GM23248 (cell line): ENCODE measurements at regions not wholly inside any gene's neighbourhood (a gene's known extent, or its start where the extent isn't known, plus 50 kb on each side); places are given as distances from the start of the nearest gene placed in this dataset.

Source experiments
- DNase-seq: peaks from one replicate; pipeline ENCODE4 v3.0.0-alpha.2; 2015
- H2AFZ ChIP-seq: fragments of 200-600 bp; sonication (generic); 2 replicates; pipeline ENCODE4 v1.6.1; 2016; ENCODE audit warnings: antibody characterized with exemption
- H3F3A ChIP-seq: fragments of 200-600 bp; sonication (generic); 2 replicates; pipeline ENCODE4 v1.6.1; 2016; ENCODE audit warnings: mild to moderate bottlenecking, antibody characterized with exemption, mixed run types; ENCODE audit not compliant: insufficient read depth
- H3K27ac ChIP-seq: fragments of 200-600 bp; sonication (generic); 2 replicates; pipeline ENCODE4 v1.5.1; 2016; ENCODE audit warnings: mild to moderate bottlenecking
- H3K27me3 ChIP-seq: fragments of 200-600 bp; sonication (generic); replicated peaks from 2 replicates; pipeline ENCODE4 v1.6.1; 2016; ENCODE audit warnings: mild to moderate bottlenecking; ENCODE audit not compliant: insufficient read depth
- H3K36me3 ChIP-seq: fragments of 200-600 bp; sonication (generic); 2 replicates; pipeline ENCODE4 v1.6.1; 2016; ENCODE audit warnings: low read depth, mild to moderate bottlenecking
- H3K4me1 ChIP-seq: fragments of 200-600 bp; sonication (generic); 2 replicates; pipeline ENCODE4 v1.6.1; 2016; ENCODE audit warnings: mild to moderate bottlenecking; ENCODE audit not compliant: insufficient read depth
- H3K4me2 ChIP-seq: fragments of 200-600 bp; sonication (generic); one replicate; pipeline ENCODE4 v1.6.1; 2016; ENCODE audit warnings: mild to moderate bottlenecking; ENCODE audit not compliant: unreplicated experiment
- H3K4me3 ChIP-seq: fragments of 200-600 bp; sonication (generic); 2 replicates; pipeline ENCODE4 v1.5.1; 2016; ENCODE audit warnings: mild to moderate bottlenecking
- H3K79me2 ChIP-seq: fragments of 200-600 bp; sonication (generic); 2 replicates; pipeline ENCODE4 v1.6.1; 2016; ENCODE audit warnings: mild to moderate bottlenecking; ENCODE audit not compliant: insufficient read depth
- H3K9ac ChIP-seq: fragments of 200-600 bp; sonication (generic); 2 replicates; pipeline ENCODE4 v1.6.1; 2016; ENCODE audit warnings: mild to moderate bottlenecking
- H3K9me2 ChIP-seq: fragments of 200-600 bp; sonication (generic); 2 replicates; pipeline ENCODE4 v1.6.1; 2016; ENCODE audit warnings: mixed run types, mild to moderate bottlenecking, moderate library complexity; ENCODE audit not compliant: insufficient read depth
- H3K9me3 ChIP-seq: fragments of 200-600 bp; sonication (generic); one replicate; pipeline ENCODE4 v1.6.1; 2017; ENCODE audit warnings: low read depth
- H4K20me1 ChIP-seq: fragments of 200-600 bp; sonication (generic); 2 replicates; pipeline ENCODE4 v1.6.0; 2016; ENCODE audit not compliant: insufficient read depth
- EZH2 ChIP-seq: fragments of 200-600 bp; sonication (generic); IDR thresholded peaks from 2 replicates; pipeline ENCODE4 v1.6.1; 2018; ENCODE audit warnings: antibody characterized with exemption, mild to moderate bottlenecking; ENCODE audit not compliant: insufficient read depth, poor library complexity, severe bottlenecking
- EZH2phosphoT487 ChIP-seq: fragments of 200-600 bp; sonication (generic); IDR thresholded peaks from 2 replicates; pipeline ENCODE4 v1.6.1; 2018; ENCODE audit warnings: antibody characterized with exemption, moderate library complexity, mild to moderate bottlenecking, low read depth; ENCODE audit not compliant: insufficient read depth
- WGBS, 2 experiments: methylation state at CpG; one replicate each; pipeline ENCODE4 v1.1.6; 2015 to 2017; ENCODE audit warnings: low lambda C conversion rate in 2 of 2, low coverage in 1 of 2; ENCODE audit errors: missing lambda C conversion rate in 2 of 2; 5-methylcytosine and 5-hydroxymethylcytosine counted together
- in situ Hi-C: fragments of 300-500 bp; cut with MboI; formaldehyde crosslinking; loops from 2 replicates; pipeline ENCODE4 v1.15.0; 2020

DNA sequence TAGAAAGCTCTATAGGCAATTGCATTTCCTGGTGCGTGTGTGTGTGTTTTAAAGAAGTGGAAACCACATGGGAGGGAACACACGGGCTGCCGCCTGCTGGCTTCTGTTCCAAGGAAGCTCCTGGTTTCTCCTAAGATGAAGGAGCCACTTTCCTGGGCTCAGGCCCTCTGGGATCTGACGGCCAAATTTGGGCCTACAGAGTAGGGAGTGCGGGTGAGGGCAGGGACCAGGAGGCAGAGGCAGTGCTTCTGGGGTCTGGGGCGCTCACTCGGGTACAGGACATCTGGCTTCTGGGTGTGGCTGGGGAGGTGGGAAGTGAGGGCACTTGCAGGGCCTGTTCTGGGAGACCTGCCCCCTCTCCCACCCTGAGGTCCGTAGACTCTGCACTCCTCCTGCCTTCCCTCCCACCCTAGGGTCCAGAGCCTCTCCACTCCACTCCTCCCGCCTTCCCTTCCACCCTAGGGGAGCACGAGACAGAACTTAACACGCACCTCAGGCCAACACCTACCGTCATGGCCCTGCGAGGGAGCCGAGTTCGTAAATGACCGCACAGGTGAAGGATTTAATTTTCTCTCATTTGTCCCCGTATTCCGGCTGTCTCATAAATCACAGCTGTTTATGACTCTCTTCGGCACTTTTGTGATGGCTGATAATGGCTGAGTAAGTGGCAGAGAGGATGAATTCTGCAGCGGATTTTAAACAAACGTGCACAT is 127.7 kb downstream of the KIF26A start:
- WGBS, 2 experiments: 45 to 46% methylated on average over 21 of the region's 21 CpGs
- H3K36me3 ChIP-seq: no peaks in the 10 kb centered on the region
- no peaks in the 10 kb centered on the region for H3K9me2 ChIP-seq
- no peak for DNase-seq
- no peaks in the 10 kb centered on the region for H3K9me3 ChIP-seq
- H3F3A ChIP-seq: no peaks in the 10 kb centered on the region
- H3K27ac ChIP-seq: no peak overlapping the region
- H3K4me3 ChIP-seq: no peak overlapping the region
- H3K9ac ChIP-seq: no peak overlapping the region
- H2AFZ ChIP-seq: no peak overlapping the region
- no peaks in the 10 kb centered on the region for H3K4me1 ChIP-seq
- TF ChIP-seq EZH2 (no peak), EZH2phosphoT487 (no peak)
- H3K4me2 ChIP-seq: no peak overlapping the region
- in situ Hi-C loops: no loop called here
- no peaks in the 10 kb centered on the region for H4K20me1 ChIP-seq
- no peaks in the 10 kb centered on the region for H3K79me2 ChIP-seq
- H3K27me3 ChIP-seq: no peaks in the 10 kb centered on the region

DNA sequence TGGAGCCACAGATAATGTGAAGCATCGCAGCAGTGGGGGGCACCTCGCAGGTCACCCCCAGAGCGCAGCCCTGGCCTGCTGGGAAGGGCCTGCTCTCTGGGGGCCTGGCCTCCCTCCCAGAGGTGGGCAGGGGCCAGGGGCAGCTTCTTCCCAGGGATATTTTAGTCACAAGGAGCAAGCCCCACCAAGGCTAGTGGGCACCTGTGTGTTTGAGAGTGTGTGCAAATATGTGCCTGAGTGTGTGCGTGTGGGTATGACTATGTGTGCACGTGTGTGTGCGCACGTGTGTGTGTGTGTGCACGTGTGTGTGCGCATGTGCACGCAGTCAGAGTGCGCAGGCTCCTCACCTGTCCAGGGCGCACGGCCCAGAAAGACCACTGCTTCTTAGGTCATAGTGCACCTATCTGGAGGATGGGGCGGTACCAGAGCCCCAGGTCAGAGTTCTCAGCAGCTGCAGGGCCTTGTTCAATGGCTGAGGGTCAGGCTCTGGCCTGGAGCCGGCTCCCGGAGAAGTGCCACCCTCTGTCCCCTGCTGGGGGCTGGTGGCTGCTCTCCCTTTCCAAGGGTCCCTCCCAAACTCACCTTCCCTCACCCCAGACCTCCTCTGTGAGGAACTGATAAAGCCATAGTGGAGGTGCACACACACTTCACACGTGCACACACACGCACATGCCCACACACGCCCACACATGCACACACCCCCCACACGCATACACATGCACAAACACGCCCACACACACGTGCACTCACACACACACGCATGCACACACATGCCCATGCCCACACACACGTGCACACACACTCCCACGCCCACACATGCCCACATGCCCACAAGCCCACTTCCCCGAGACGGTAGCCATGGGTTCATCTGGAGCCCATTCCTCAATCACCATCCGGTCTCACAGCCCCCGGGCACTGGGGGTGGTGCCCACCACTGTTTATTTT is 128.5 kb downstream of the KIF26A start:
- Histone ChIP-seq H3K27me3 (no peaks in the 10 kb centered on the region), H3K4me1 (no peaks in the 10 kb centered on the region), H3K36me3 (no peaks in the 10 kb centered on the region), H3K9ac (no peak overlapping the region), H2AFZ (no peak overlapping the region), H3K4me3 (no peak overlapping the region), H3K79me2 (no peaks in the 10 kb centered on the region), H3K4me2 (no peak overlapping the region), H4K20me1 (no peaks in the 10 kb centered on the region), H3F3A (no peaks in the 10 kb centered on the region), H3K9me2 (no peaks in the 10 kb centered on the region), H3K27ac (no peak overlapping the region), H3K9me3 (no peaks in the 10 kb centered on the region)
- in situ Hi-C loops: no loop called here
- DNase-seq: no peak
- 60 to 61% methylated on average over 29 of the region's 29 CpGs for WGBS, 2 experiments
- TF ChIP-seq EZH2 (no peak), EZH2phosphoT487 (no peak)

DNA sequence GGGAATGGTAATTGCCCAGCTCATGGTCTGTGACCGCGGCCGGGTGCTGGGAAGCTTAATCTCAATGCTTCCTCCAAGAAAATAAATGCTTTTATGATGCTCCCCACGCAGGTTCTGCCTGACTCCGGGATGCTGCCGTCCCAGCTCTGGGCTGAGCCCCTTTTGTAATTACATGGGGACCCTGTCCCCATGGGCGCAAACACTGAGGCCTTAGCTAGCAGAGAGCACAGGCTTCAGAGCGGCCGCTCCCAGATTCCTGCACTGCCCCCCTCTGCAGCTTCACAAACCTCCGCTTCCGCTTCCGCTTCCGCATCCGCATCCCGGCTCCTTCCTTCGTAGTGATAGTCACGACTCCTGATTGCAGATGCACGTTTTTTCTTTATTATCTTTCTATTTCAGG is 129.5 kb downstream of the KIF26A start:
- no peaks in the 10 kb centered on the region for H3K9me3 ChIP-seq
- H3F3A ChIP-seq: no peaks in the 10 kb centered on the region
- peak; percentile 4 for DNase-seq
- H3K27ac ChIP-seq: no peak overlapping the region
- H3K9ac ChIP-seq: no peak overlapping the region
- no peak overlapping the region for H3K4me2 ChIP-seq
- no peaks in the 10 kb centered on the region for H3K9me2 ChIP-seq
- peak overlapping the region; percentile 56 for H2AFZ ChIP-seq
- no peaks in the 10 kb centered on the region for H3K79me2 ChIP-seq
- TF ChIP-seq EZH2 (no peak), EZH2phosphoT487 (no peak)
- in situ Hi-C loops: no loop called here
- no peaks in the 10 kb centered on the region for H3K27me3 ChIP-seq
- H4K20me1 ChIP-seq: no peaks in the 10 kb centered on the region
- H3K4me3 ChIP-seq: peak overlapping the region; percentile 22; the same call in 1 of the 2 replicates
- no peaks in the 10 kb centered on the region for H3K36me3 ChIP-seq
- WGBS, 2 experiments: 20 to 26% methylated on average over 18 of the region's 18 CpGs
- no peaks in the 10 kb centered on the region for H3K4me1 ChIP-seq

DNA sequence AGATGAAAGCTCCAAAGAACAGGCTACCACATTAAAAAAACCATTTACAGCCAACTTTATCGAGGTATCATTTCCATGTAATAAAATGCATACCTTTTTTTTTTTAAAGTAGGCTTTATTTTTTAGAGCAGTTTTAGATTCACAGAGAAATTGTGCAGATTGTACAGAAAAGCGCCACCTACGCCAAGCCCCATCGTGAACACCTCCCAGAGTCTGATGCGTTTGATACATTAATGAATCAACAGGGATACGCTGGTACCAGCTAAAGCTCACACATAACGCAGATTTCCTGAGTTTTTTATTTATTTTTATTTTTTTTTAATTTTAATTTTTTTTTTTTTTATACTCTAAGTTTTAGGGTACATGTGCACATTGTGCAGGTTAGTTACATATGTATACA is 129.9 kb downstream of the KIF26A start:
- Histone ChIP-seq H3K4me3 (peak overlapping the region; percentile 22; the same call in 1 of the 2 replicates), H3F3A (no peaks in the 10 kb centered on the region), H3K4me2 (no peak overlapping the region), H3K36me3 (no peaks in the 10 kb centered on the region), H3K79me2 (no peaks in the 10 kb centered on the region), H2AFZ (peak overlapping the region; percentile 56), H3K9me3 (no peaks in the 10 kb centered on the region), H3K27me3 (no peaks in the 10 kb centered on the region), H3K9ac (no peak overlapping the region), H3K4me1 (no peaks in the 10 kb centered on the region), H3K27ac (no peak overlapping the region), H3K9me2 (no peaks in the 10 kb centered on the region), H4K20me1 (no peaks in the 10 kb centered on the region)
- DNase-seq: no peak
- 42 to 45% methylated on average over 7 of the region's 7 CpGs for WGBS, 2 experiments
- in situ Hi-C loops: no loop called here
- no peak for TF ChIP-seq EZH2phosphoT487
- no peak for TF ChIP-seq EZH2
